ENCODE measurements at regions not wholly inside any gene's neighbourhood (a gene's known extent, or its start where the extent isn't known, plus 50 kb on each side); places are given as distances from the start of the nearest gene placed in this dataset.

DNA sequence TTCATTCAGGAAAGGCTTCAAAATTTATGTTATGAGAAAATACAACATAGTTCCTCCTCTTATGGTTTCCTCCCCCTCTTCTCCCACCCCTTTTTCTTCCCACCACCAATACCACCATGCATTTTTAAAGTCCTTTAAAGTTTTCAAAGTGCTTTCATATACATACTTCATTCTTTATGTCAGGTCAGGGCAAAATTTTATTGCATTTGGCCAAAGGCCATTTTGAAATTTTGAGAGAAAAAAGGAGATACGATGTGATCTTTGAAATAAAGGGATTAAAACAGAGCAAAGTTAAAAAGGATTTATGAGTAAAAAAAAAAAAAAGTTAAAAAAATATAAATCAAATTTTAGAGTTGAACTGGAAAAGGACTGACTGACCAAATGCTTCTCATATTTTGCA, 792.5 kb upstream of the FANCL start:
- POLR2A ChIA-PET: no interaction called here
- CTCF ChIA-PET: no interaction called here

DNA sequence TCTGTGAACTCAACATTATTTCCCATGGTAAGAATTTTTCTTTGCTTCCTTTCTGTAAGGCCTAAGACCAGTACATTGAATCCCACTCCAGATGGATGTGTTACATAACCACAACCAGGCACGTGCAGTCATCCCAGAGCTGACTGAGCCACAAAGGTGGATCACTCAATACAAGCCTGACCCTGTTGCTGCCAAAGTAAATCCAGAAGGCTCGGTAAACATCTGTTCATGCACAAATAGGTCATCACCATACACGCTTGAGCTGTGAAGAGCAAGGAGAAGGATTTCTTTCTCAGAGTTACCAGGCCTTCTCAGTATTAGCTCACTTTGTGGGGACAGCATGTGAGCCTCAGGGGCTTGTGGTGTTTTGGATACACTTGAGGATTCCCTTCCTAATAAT, 791.4 kb upstream of the FANCL start:
- ChIA-PET POLR2A (no interaction called here), CTCF (no interaction called here)

DNA sequence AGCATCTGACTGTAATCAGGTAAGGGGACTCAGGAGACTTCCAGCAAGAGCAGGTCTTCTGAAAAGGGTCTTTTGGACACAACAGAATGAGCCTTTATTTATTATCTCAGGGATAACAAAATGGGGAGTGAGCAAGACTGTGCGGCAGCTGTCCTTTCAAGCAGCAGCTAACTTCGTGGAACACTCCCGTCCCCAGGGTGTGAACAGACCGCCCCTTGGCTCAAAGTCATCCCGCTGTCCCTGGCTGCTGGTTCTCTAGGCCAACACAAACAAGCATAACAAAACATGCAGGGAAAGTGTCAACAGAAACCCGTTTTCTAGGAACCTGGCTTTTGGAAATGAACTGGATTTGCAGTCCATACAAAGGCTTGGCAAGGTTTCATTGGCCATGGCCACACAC, 787.9 kb upstream of the FANCL start:
- CTCF ChIA-PET: no interaction called here
- POLR2A ChIA-PET: no interaction called here

DNA sequence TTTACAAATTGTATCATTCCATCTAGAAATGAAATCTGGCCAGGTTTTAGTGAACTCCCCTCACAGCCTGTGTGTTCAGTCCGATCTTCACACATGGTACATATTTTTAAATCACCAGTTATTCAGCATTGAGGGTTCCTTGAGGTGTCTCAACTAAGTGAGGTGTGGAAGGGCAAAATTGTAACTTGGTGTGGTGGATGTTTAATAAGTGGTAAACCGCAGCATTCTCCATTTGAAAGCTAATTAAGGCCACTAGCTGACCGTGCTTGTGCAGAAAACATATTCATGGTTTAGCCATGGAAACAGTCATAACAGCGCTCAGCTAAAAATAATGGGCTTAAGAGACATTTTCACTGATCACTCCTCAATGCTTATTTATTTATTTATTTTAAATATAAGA, 786.2 kb upstream of the FANCL start:
- CTCF ChIA-PET: interaction anchor here (0.6 kb wide), 1 partner anchor 1268 kb away, joined by 3 read pairs; no protein-coding TSS in a partner anchor

DNA sequence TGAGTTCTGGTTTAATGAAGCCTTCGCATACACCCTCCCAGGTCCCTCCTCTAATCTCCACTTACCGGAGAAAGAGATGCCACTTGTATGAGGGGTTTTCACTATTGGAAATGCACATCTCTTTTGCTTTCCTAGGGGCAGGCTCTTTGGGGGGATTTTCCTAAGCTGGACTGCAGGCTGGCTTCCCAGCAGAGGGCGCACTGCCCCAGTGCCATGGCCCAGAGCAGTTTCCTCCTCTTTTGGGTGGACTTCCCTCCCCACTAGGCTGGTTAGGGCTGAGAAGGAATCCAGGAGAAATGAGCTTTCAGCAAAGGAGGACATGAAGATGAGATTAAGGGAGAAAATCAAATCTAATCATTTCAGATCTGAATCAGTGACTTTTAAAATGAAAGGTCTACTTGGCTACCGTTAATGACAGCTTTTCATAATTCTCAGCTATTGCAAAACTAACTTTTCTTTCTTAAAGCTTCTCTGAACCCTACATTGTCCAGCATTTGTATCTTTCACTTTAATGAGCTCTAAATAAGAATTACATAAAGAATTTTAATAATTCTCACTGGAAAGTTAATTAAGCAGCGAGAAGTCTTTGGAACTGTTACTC, 784.1 kb upstream of the FANCL start:
- ChIA-PET POLR2A (no interaction called here), CTCF (no interaction called here)

More for the DNA sequence above, 786.2 kb upstream of the FANCL start:
- POLR2A ChIA-PET: no interaction called here

DNA sequence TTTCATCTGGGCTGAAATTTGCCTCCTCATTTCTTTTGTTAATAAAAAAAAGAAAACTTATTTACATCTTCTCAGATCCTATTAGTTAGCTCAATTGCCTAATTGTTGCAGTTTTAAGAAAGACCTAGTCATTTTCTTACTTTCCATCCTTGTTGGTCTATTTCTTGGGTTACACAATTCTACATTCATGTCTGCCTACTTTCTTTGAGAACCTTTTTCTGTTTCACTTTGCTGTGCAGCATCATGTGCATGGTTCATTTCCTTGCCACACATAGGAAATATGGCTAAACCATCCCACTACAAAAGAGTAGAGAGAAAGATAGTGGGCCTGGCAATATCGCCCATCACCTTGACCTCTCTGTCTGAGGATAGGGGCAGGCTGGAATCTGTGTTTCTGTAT, 780.7 kb upstream of the FANCL start:
- CTCF ChIA-PET: interaction anchor here (0.7 kb wide), 1 partner anchor 27 kb away, joined by 4 read pairs; no protein-coding TSS in a partner anchor
- POLR2A ChIA-PET: no interaction called here

DNA sequence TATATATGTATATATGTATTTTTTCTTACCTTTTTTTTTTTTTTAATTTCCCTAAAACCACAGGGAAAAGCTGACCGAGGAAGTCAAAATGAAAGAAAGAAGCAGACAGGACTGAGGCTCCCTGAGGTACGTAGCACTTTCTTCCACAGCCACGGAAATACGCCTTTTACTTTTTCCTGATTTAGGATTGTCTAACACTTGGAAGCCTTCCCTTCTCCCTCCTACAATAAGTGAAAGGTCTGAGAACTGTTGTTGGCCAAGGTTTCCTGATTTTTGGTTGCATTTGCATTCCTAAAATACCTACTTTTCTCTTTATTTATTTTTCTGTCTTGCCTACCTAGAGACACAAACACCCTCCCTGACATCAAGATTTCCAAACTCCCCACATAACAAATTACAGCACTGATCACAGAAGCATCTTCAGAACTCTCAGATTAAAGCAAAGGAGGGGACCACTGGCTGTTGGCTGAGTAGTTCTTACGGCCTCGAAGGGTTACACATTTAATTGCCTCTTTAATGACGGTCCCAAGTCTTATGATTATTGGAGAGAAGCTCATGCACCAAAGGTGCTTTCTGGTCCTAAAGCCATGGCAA, 778.5 kb upstream of the FANCL start:
- ChIA-PET POLR2A (no interaction called here), CTCF (no interaction called here)

DNA sequence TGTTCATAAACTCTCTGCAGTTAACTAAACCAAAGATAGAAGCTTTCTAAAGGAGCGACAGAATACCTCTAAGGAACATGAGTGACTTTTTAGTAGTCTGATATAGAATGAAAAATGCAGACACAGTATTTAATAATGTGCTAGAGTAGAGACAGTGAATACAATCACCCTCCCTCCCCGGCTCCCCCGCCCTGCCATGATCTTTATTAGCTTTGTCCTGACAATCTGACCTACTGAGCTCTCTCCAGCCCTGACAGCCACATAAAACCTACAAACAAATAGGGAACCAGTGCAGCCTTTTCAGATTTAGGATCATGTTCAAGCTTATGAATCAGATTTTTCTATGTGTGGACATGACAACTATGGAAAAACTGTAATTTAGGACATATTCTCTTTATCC, 777.6 kb upstream of the FANCL start:
- CTCF ChIA-PET: interaction anchor here (1.0 kb wide), 1 partner anchor 11 kb away, joined by 3 read pairs; no protein-coding TSS in a partner anchor

DNA sequence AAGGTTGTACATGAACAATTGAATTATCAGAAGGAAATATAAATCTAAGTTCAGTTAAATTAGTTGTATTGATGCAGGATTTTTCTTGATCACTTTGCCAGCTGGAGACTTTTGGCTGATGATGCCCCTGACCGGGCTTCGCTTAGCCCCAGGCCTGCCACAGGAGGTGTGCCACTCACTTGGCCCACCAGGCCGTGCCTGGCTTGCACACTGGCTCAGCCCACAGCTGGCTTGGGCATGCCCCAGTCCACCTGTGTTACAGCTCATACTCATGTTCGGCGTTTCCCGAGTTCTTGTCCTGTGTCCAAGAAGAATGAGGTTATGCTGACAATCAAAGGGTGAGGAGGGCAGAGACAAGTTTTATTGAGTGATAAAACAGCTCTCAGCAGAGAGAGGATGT, 773.9 kb upstream of the FANCL start:
- POLR2A ChIA-PET: no interaction called here
- CTCF ChIA-PET: no interaction called here

More for the DNA sequence above, 777.6 kb upstream of the FANCL start:
- POLR2A ChIA-PET: no interaction called here

DNA sequence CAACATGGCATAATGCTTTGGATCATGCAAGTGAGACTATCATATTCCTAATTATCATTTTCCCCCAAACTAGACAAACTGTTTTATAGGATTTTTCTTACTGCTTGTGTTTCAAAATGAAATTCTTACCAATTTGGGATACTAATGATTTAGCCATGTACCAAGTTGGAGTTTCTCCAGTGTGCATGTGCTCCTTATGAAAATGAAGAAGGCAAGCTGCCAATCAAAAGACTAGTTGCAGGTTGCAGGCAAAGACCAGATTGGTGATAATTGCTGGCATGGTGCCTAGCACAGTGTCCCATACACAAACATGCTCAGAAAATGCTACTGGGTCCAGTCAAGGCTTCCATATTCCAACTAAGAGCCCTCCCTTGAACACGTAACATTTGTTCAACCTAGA, 771.8 kb upstream of the FANCL start:
- ChIA-PET POLR2A (no interaction called here), CTCF (no interaction called here)

DNA sequence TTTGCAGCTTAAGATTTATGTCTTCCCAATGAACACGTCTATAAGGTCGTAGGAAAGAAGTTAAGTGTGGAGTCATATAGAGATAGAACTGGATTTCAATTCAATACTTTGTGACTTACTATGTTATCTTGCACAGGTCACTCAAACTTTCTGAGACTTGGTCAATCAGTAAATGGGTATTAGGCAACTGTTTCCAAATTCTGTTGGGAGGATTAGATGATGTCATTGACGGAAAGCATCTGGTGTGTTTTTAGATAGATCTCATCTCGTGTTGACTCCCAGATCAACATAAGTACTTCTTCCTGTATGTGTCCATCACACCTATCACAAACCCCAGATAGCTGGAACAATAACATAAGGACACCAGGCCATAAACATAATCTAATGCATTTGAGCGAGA, 771.1 kb upstream of the FANCL start:
- POLR2A ChIA-PET: no interaction called here
- CTCF ChIA-PET: no interaction called here

DNA sequence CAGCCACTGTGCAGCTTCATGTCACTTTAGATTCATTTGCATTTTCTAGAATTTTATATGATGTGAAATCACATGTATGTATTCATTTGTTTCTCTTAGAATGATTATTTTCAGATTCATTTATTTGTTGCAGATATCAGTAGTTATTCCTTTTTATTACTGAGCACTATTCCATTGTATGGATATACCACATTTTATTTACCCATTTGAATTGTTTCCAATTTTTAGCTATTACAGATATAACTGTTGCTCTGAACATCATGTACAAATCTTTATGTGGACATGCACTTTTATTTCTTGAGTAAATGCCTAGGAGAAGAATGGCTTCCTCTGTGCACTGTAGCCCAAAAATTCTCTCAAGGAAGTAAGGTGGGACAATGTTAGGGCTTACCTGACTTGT, 767.8 kb upstream of the FANCL start:
- POLR2A ChIA-PET: no interaction called here
- CTCF ChIA-PET: no interaction called here

DNA sequence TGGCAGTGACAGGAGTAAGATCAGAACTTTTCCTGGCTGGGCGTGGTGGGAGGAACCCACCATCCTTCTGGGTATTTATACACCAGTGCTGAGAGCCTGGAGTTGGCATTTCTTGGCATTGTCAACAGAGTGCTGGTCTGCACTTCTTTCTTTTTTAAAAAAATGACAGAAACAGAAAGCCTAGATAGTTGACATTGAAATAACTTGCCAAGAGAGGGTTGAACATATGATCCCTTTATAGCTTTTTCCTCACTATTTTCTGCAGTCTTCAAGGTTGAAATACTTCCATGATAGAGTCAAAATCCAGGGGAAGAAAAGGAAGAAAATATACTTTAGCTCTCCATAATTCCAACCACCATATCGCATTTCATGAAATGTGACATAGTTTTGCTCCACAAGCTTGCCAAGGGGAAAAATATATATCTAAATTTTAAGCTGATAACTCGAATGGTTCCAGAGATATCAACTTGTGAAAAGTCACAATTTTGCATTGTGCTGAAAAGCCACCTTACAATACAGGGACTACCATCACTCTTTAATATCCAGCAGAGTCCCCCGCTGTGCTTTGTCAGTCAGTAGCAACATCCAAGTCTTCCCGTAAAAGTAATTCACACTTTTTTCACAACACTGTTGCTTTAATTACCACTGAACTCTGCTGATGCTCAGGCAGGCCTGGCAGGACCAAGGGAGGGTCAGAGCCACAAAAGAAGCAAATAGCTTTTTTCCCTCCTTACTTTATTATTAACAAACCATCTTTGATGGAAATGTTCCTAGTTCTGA, 764.9 kb upstream of the FANCL start:
- CTCF ChIA-PET: no interaction called here
- POLR2A ChIA-PET: no interaction called here

DNA sequence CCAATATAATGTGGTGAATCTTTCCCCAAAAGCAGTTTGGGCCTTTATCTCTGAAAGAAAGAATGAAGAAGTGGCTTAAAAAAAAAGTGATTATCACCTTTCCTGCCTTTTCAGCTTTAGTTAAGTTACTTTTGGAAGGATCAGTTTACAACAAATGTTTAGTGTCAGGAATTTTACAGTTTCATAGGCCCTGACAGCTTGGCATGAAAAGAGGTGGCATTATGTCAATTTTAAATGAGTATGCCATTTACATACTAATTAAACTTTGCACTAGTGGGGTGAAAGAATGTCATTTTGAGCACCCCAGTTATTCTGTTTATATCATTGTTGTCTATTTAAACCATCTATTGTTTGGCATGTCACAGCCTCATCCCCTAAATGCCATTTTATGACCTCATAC, 763.5 kb upstream of the FANCL start:
- POLR2A ChIA-PET: no interaction called here
- CTCF ChIA-PET: no interaction called here

DNA sequence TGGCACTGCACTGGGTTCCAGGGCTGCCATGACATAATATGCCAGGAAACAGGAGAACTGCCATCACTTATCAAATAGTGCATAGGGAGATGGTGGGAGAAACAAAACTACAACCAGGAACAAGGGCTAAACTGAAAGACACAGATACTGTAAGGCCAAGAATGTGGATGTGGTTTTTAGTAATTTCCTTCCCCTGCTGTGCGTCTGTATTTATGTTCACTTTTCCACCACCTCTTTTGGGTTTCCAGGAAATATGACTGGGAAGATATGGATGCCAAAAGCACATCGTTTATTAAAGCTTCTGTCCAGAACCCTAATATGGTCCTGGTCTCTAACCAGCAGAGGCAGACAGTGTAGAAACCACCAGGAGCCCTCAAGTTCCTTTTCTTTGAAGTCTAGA, 759.7 kb upstream of the FANCL start:
- CTCF ChIA-PET: no interaction called here
- POLR2A ChIA-PET: no interaction called here

DNA sequence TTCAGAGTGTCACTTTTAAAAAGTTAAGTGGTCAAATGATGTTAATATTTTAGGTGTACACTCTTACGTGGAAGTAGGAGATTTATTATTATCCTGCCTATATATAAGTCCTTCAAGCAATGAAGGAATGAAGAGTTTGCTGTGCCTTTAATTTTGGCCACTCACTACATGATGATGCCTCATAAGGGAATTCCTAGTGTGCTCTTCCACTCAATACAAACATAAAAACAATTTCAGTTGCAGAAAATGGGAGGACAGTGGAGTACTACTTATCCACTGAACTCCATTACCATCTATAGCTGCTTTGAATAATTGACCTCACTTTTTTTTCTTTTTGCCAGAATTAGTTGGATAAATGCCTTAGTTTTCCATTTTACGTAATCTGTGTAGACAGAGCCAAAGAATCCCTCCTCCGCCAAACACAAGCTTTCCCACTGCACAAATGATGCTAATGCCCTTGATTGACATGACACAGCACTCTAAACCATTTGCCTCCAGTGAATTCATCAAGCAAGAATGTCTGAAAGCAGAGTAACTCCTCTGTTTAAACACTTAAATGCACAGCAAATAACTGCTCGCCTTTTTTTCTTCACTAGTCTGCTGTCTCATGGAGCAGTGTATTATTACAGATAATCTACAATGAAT, 751.1 kb upstream of the FANCL start:
- POLR2A ChIA-PET: no interaction called here

DNA sequence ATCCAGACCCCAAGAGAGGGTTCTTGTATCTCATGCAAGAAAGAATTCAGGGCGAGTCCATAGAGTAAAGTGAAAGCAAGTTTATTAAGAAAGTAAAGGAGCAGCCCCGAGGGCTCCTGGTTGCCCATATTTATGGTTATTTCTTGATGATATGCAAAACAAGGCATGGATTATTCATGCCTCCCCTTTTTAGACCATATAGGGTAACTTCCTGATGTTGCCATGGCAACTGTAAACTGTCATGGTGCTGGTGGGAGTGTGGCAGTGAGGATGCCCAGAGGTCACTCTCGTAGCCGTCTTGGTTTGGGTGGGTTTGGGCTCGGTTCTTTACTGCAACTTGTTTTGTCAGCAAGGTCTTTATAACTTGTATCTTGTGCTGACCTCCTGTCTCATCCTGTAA, 750.2 kb upstream of the FANCL start:
- ChIA-PET POLR2A (no interaction called here), CTCF (no interaction called here)

More for the DNA sequence above, 751.1 kb upstream of the FANCL start:
- CTCF ChIA-PET: no interaction called here

DNA sequence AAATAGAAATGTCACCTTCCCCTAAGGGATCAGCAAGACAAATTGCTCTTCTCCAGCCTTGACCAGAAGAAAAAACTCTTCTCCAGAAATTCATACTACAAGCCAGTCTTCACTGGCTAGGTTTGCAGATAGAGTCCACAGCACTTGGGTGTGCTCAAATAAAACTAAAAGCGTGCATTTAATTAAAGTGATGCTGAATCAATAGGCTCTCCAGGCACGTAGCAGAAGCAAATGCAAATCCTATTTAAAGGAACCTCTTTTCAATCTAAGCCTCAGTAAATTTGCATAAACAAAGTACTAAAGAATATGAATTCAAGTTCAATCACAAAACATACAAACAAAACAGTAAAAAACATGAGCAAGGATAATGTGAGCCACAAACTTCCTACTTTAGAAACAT, 744.4 kb upstream of the FANCL start:
- ChIA-PET POLR2A (no interaction called here), CTCF (no interaction called here)

DNA sequence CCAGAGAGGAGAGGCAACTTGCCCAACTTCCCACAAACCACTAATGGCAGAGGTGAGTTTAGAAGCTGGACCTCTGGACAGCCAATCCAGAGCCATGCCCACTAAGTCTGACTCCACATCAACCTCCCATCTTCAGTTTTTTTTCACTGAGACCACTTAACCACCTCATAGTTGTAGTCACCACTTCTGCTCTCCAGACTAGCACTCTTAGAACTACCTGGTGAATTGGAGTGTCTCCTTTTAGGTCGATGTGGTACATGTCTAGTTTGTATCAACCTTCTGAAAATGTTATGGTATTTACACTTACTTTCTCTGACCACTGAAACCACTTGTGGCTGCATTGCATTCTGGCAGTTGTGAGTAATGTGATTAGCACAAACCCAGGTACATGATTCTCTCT, 743.6 kb upstream of the FANCL start:
- POLR2A ChIA-PET: no interaction called here
- CTCF ChIA-PET: no interaction called here

DNA sequence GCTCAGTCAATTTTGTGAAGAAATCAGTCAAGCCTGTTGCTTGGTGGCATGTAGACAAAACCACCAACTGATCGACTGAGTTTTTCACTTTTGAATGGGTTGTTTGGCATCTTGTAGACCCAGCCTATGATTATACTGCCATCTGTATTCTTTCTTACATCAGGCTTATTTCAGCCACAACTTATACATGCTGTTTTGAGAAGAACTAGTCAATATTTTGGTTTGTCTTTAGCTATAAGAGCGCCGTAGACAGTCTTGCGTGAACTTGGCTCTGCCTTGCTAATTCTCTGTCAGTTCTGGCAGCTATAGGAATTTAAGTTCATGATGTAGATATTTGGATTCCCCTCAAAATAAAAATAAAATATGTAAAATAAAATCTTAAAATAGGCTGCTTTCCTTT, 742.0 kb upstream of the FANCL start:
- POLR2A ChIA-PET: no interaction called here
- CTCF ChIA-PET: no interaction called here

DNA sequence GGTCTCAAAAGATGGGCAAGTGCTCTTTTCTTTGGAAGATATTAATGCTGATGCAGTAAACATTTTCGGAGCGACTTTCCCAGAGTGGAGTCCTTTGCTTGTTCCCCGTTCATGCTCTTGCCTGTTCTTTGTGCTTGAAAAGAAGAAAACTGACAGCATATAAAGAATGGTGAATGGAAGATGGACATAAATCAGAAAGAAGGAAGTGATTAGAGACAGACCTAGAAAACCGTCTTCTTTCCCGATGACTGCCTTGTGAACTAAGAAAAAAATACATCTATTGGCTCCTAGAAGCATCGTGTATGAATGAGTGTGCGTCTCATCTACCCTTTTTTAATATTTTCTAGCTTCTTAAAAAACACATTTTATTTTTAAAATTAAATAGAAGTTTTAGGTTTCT, 740.1 kb upstream of the FANCL start:
- CTCF ChIA-PET: no interaction called here
- POLR2A ChIA-PET: no interaction called here

Data from activated CD8-positive, alpha-beta memory T cell treated with anti-CD3 and anti-CD28 coated beads for 36 hours (primary cell).